Epithelial cell of prostate (primary cell): ENCODE measurements at regions not wholly inside any gene's neighbourhood (a gene's known extent, or its start where the extent isn't known, plus 50 kb on each side); places are given as distances from the start of the nearest gene placed in this dataset.
"Not testable (repeated sequence)": the region's sequence is repeated elsewhere in the genome, so short reads cannot be mapped to it uniquely, and the experiment has no call there.

Experiments used
- DNase-seq: peaks from one replicate; pipeline ENCODE4 v3.0.0-alpha.2; 2011; ENCODE audit warnings: low read depth, low spot score
- H3K27ac ChIP-seq: fragments of 450-650 bp; 2 replicates; pipeline ENCODE4 v1.5.1; 2017; ENCODE audit warnings: mild to moderate bottlenecking

GRCh38 chr14:89477391-89477790 lies 60.4 kb upstream of the FOXN3 start:
- DNase-seq: no peak
- H3K27ac ChIP-seq: no peak overlapping the region

GRCh38 chr14:89476354-89476896 lies 59.4 kb upstream of the FOXN3 start:
- no peak overlapping the region for H3K27ac ChIP-seq
- DNase-seq: no peak

- DNase-seq: no peak
- no peak overlapping the region for H3K27ac ChIP-seq
Measured at GRCh38 chr14:89474464-89474863, 57.4 kb upstream of the FOXN3 start.

- H3K27ac ChIP-seq: no peak overlapping the region
- DNase-seq: no peak
Measured at GRCh38 chr14:89473989-89474388, 57.0 kb upstream of the FOXN3 start.

- DNase-seq: no peak
- H3K27ac ChIP-seq: no peak overlapping the region
Measured at GRCh38 chr14:89473569-89473968, 56.5 kb upstream of the FOXN3 start.

- H3K27ac ChIP-seq: no peak overlapping the region
- no peak for DNase-seq
Measured at GRCh38 chr14:89470401-89470800, 53.4 kb upstream of the FOXN3 start.

GRCh38 chr14:89469210-89470198 lies 52.5 kb upstream of the FOXN3 start:
- DNase-seq: no peak
- no peak overlapping the region for H3K27ac ChIP-seq

- no peak for DNase-seq
- H3K27ac ChIP-seq: no peak overlapping the region
Measured at GRCh38 chr14:89468566-89468965, 51.5 kb upstream of the FOXN3 start.

GRCh38 chr14:89468030-89468429 lies 51.0 kb upstream of the FOXN3 start:
- DNase-seq, H3K27ac ChIP-seq: not testable (repeated sequence)

- H3K27ac ChIP-seq: no peak overlapping the region
- DNase-seq: no peak
Measured at GRCh38 chr14:89466944-89467343, 49.9 kb upstream of the FOXN3 start.
